WTC11 (cell line): ENCODE measurements at regions not wholly inside any gene's neighbourhood (a gene's known extent, or its start where the extent isn't known, plus 50 kb on each side); places are given as distances from the start of the nearest gene placed in this dataset.

Source experiments
- ATAC-seq: fragments of 200-7000 bp; cut with Tn5 transposase; 2 replicates; pipeline ENCODE4 v1.10.0; 2021; ENCODE audit warnings: mild to moderate bottlenecking, moderate library complexity
- CTCF ChIA-PET: fragments of 300-600 bp; sonication (Branson Sonifier 250); formaldehyde crosslinking; loops from one replicate; lab custom pipeline; 2021; ENCODE audit warnings: antibody characterized with exemption; lab: Charles Lee
- POLR2A ChIA-PET: fragments of 350-600 bp; sonication (Branson Sonifier 250); formaldehyde crosslinking; loops from one replicate; lab custom pipeline; 2021; ENCODE audit warnings: antibody characterized with exemption; lab: Charles Lee
- DNase-seq: peaks from one replicate; pipeline ENCODE4 v3.0.0; 2021; ENCODE audit warnings: low spot score
- H3K27ac Mint-ChIP-seq: 2 replicates; pipeline ENCODE4 v1.8.0; 2021; ENCODE audit warnings: mixed read lengths
- H3K27me3 Mint-ChIP-seq: 2 replicates; pipeline ENCODE4 v1.8.0; 2021; ENCODE audit warnings: low read depth, mild to moderate bottlenecking, moderate library complexity, mixed read lengths
- H3K36me3 Mint-ChIP-seq: 2 replicates; pipeline ENCODE4 v1.8.0; 2021; ENCODE audit warnings: mixed read lengths
- H3K4me1 Mint-ChIP-seq: 2 replicates; pipeline ENCODE4 v1.8.0; 2022; ENCODE audit warnings: mixed read lengths
- H3K4me3 Mint-ChIP-seq: 2 replicates; pipeline ENCODE4 v1.8.0; 2021; ENCODE audit warnings: mild to moderate bottlenecking, moderate library complexity, mixed read lengths
- H3K9me3 Mint-ChIP-seq: 2 replicates; pipeline ENCODE4 v1.8.0; 2021; ENCODE audit warnings: mixed read lengths
- CBFB ChIP-seq: sonication (generic); formaldehyde crosslinking; IDR thresholded peaks from 2 replicates; pipeline ENCODE4 v1.8.1; 2022; ENCODE audit warnings: mild to moderate bottlenecking, low read depth, missing genetic modification reagents
- CREM ChIP-seq: sonication (generic); formaldehyde crosslinking; IDR thresholded peaks from 2 replicates; pipeline ENCODE4 v1.8.1; 2022; ENCODE audit warnings: mild to moderate bottlenecking, missing genetic modification reagents, moderate library complexity
- ETV6 ChIP-seq: sonication (generic); formaldehyde crosslinking; IDR thresholded peaks from 2 replicates; pipeline ENCODE4 v1.8.1; 2022; ENCODE audit warnings: mild to moderate bottlenecking, missing genetic modification reagents
- GRHL2 ChIP-seq: fragments of 250-450 bp; sonication (Bioruptor Pico); IDR thresholded peaks from 2 replicates; pipeline ENCODE4 v1.8.0; 2022; ENCODE audit warnings: mild to moderate bottlenecking, moderate library complexity; ENCODE audit not compliant: insufficient replicate concordance, severe bottlenecking
- HMGA2 ChIP-seq: fragments of 250-450 bp; sonication (Bioruptor Pico); IDR thresholded peaks from 2 replicates; pipeline ENCODE4 v1.4.0; 2021; ENCODE audit warnings: mild to moderate bottlenecking, moderate library complexity
- JAZF1 ChIP-seq: fragments of 250-450 bp; sonication (Bioruptor Pico); IDR thresholded peaks from 2 replicates; pipeline ENCODE4 v1.9.0; 2021; ENCODE audit warnings: moderate library complexity, mild to moderate bottlenecking, inconsistent platforms
- JUN ChIP-seq: sonication (generic); formaldehyde crosslinking; IDR thresholded peaks from 2 replicates; pipeline ENCODE4 v1.8.0; 2023; ENCODE audit warnings: mild to moderate bottlenecking, missing genetic modification reagents
- TP53 ChIP-seq: sonication (generic); formaldehyde crosslinking; IDR thresholded peaks from 2 replicates; pipeline ENCODE4 v1.8.1; 2023; ENCODE audit warnings: mild to moderate bottlenecking, missing genetic modification reagents
- ZNF232 ChIP-seq: sonication (generic); formaldehyde crosslinking; IDR thresholded peaks from 2 replicates; pipeline ENCODE4 v1.8.0; 2022; ENCODE audit warnings: mild to moderate bottlenecking, missing genetic modification reagents
- TF ChIP-seq, protein P1 (sequence below): sonication (generic); formaldehyde crosslinking; IDR thresholded peaks from 2 replicates; pipeline ENCODE4 v1.8.1; 2023; ENCODE audit warnings: mild to moderate bottlenecking, missing genetic modification reagents, moderate library complexity
- TF ChIP-seq, protein P2 (sequence below): fragments of 250-450 bp; sonication (Bioruptor Pico); conservative IDR thresholded peaks from 2 replicates; pipeline ENCODE4 v1.9.0; 2021; ENCODE audit warnings: mild to moderate bottlenecking
- TF ChIP-seq, protein P3 (sequence below): sonication (generic); formaldehyde crosslinking; IDR thresholded peaks from 2 replicates; pipeline ENCODE4 v1.8.0; 2023; ENCODE audit warnings: missing genetic modification reagents, mild to moderate bottlenecking, borderline replicate concordance
- TF ChIP-seq, protein P4 (sequence below): fragments of 250-450 bp; sonication (Bioruptor Pico); IDR thresholded peaks from 2 replicates; pipeline ENCODE4 v1.9.0; 2021; ENCODE audit warnings: mild to moderate bottlenecking, borderline replicate concordance

DNA sequence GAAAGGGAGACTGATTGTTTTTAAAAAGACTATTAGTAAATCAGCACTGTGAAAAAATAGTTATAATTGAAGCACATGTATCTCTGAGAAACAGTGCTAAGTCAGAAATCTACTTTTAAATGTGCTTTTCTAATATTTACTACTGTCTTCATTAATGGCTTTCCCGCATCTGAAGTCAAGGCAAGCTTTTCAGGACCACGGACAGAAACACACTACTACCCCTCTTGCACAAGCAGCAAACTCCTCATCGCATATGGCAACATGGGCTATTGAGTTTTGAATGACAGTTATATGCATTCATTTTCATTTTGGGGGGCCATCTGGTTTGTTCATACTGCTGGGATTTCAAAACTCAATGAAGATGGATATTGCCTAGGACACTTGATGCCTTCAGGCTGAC, 433.4 kb upstream of the CAMK1G start:
- ATAC-seq (peak; percentile 47; the same call in 1 of the 2 replicates), DNase-seq (peak; percentile 39)
- Mint-ChIP-seq H3K36me3 (no peaks in the 10 kb centered on the region), H3K27me3 (no peaks in the 10 kb centered on the region), H3K27ac (no peak overlapping the region), H3K9me3 (no peaks in the 10 kb centered on the region), H3K4me1 (peaks cover 38% of the 10 kb centered on the region), H3K4me3 (no peak overlapping the region)
- ChIA-PET POLR2A (interaction anchor here (1.1 kb wide), 1 partner anchor 8 kb away, joined by 3 read pairs; no protein-coding TSS in a partner anchor), CTCF (no interaction called here)
- TF ChIP-seq, protein P1, sequence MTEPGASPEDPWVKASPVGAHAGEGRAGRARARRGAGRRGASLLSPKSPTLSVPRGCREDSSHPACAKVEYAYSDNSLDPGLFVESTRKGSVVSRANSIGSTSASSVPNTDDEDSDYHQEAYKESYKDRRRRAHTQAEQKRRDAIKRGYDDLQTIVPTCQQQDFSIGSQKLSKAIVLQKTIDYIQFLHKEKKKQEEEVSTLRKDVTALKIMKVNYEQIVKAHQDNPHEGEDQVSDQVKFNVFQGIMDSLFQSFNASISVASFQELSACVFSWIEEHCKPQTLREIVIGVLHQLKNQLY, result no peak
- TF ChIP-seq ZNF232, result 0 out of 2 replicates have a peak, but pooled peaks have one; percentile 58
- TF ChIP-seq ETV6 (CRISPR knock-in tag), result 0 out of 2 replicates have a peak, but pooled peaks have one; percentile 26
- peak; percentile 16; the same call in 1 of the 2 replicates for TF ChIP-seq JUN (CRISPR knock-in tag)

DNA sequence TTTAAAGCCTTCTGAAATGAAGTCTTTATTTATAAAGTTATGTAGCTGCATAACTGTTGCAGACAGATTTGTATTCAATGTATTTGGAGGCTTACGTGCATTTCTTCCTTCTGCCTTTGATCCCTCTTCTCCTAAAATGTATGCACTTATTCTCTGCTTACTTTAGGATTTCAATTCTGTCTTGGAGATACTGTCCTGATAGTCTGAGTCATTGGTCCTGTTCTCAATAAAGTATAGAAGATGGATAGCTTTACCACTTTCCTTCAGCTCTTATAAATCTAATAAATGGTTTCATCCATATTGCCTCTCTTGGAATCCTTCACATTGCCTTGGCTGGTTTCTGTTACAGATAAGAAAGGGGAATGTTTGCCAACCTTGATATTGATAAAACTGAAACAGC, 430.1 kb upstream of the CAMK1G start:
- DNase-seq, result no peak
- H3K27ac Mint-ChIP-seq, result peak overlapping the region; percentile 54; the same call in 1 of the 2 replicates
- no peaks in the 10 kb centered on the region for H3K9me3 Mint-ChIP-seq
- POLR2A ChIA-PET, result no interaction called here
- TF ChIP-seq, protein P2, sequence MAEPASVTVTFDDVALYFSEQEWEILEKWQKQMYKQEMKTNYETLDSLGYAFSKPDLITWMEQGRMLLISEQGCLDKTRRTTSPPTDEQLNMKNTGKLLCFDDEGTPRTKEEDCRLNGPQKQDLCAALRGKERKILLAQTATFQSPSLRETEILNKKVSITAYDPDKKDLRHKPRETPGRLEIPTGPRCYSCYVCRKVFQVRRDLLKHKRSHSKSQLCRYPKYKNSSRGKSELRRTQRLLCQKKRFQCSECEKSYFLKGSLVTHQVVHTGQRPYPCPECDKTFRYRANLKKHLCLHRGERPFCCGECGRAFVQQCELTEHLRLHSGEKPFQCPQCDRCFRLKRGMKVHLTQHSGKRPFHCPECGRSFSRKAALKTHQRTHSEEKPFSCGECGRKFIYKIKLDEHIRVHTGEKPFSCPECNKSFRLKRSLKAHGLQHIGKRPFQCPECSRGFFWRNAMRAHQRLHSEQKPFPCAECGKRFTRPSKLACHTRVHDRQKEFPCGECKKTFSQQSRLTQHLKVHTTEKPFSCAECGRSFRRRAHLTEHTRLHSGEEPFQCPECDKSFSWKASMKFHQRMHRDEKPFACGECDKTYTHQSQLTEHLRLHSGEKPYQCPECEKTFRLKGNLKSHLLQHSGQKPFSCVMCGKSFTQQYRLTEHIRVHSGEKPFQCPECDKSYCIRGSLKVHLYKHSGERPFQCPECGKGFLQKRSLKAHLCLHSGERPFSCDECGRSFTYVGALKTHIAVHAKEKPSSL (CRISPR knock-in tag), result no peak
- no peak for TF ChIP-seq HMGA2 (CRISPR knock-in tag)
- no peak for TF ChIP-seq CREM
- TF ChIP-seq, protein P3, sequence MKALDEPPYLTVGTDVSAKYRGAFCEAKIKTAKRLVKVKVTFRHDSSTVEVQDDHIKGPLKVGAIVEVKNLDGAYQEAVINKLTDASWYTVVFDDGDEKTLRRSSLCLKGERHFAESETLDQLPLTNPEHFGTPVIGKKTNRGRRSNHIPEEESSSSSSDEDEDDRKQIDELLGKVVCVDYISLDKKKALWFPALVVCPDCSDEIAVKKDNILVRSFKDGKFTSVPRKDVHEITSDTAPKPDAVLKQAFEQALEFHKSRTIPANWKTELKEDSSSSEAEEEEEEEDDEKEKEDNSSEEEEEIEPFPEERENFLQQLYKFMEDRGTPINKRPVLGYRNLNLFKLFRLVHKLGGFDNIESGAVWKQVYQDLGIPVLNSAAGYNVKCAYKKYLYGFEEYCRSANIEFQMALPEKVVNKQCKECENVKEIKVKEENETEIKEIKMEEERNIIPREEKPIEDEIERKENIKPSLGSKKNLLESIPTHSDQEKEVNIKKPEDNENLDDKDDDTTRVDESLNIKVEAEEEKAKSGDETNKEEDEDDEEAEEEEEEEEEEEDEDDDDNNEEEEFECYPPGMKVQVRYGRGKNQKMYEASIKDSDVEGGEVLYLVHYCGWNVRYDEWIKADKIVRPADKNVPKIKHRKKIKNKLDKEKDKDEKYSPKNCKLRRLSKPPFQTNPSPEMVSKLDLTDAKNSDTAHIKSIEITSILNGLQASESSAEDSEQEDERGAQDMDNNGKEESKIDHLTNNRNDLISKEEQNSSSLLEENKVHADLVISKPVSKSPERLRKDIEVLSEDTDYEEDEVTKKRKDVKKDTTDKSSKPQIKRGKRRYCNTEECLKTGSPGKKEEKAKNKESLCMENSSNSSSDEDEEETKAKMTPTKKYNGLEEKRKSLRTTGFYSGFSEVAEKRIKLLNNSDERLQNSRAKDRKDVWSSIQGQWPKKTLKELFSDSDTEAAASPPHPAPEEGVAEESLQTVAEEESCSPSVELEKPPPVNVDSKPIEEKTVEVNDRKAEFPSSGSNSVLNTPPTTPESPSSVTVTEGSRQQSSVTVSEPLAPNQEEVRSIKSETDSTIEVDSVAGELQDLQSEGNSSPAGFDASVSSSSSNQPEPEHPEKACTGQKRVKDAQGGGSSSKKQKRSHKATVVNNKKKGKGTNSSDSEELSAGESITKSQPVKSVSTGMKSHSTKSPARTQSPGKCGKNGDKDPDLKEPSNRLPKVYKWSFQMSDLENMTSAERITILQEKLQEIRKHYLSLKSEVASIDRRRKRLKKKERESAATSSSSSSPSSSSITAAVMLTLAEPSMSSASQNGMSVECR (CRISPR knock-in tag), result no peak
- TF ChIP-seq, protein P4, sequence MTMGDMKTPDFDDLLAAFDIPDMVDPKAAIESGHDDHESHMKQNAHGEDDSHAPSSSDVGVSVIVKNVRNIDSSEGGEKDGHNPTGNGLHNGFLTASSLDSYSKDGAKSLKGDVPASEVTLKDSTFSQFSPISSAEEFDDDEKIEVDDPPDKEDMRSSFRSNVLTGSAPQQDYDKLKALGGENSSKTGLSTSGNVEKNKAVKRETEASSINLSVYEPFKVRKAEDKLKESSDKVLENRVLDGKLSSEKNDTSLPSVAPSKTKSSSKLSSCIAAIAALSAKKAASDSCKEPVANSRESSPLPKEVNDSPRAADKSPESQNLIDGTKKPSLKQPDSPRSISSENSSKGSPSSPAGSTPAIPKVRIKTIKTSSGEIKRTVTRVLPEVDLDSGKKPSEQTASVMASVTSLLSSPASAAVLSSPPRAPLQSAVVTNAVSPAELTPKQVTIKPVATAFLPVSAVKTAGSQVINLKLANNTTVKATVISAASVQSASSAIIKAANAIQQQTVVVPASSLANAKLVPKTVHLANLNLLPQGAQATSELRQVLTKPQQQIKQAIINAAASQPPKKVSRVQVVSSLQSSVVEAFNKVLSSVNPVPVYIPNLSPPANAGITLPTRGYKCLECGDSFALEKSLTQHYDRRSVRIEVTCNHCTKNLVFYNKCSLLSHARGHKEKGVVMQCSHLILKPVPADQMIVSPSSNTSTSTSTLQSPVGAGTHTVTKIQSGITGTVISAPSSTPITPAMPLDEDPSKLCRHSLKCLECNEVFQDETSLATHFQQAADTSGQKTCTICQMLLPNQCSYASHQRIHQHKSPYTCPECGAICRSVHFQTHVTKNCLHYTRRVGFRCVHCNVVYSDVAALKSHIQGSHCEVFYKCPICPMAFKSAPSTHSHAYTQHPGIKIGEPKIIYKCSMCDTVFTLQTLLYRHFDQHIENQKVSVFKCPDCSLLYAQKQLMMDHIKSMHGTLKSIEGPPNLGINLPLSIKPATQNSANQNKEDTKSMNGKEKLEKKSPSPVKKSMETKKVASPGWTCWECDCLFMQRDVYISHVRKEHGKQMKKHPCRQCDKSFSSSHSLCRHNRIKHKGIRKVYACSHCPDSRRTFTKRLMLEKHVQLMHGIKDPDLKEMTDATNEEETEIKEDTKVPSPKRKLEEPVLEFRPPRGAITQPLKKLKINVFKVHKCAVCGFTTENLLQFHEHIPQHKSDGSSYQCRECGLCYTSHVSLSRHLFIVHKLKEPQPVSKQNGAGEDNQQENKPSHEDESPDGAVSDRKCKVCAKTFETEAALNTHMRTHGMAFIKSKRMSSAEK (CRISPR knock-in tag), result no peak
- no peak for TF ChIP-seq GRHL2
- TF ChIP-seq CBFB (CRISPR knock-in tag), result no peak
- TF ChIP-seq TP53, result no peak
- TF ChIP-seq JAZF1 (CRISPR knock-in tag), result no peak
- TF ChIP-seq, all 79 proteins: peak for 0
- Mint-ChIP-seq H3K4me1 (peaks cover 62% of the 10 kb centered on the region), H3K27me3 (no peaks in the 10 kb centered on the region), H3K4me3 (no peak overlapping the region), H3K36me3 (no peaks in the 10 kb centered on the region)
- CTCF ChIA-PET, result interaction anchor here (1.2 kb wide), 1 partner anchor 54 kb away, joined by 4 read pairs; no protein-coding TSS in a partner anchor
- no peak for ATAC-seq
